ENCODE measurements at regions not wholly inside any gene's neighbourhood (a gene's known extent, or its start where the extent isn't known, plus 50 kb on each side); places are given as distances from the start of the nearest gene placed in this dataset.

- TF ChIP-seq POLR2A (IDR thresholded peaks at IDR 0.05) (no peak), CTCF (IDR thresholded peaks at IDR 0.05) (no peak)
These were observed 639.8 kb upstream of the RBFOX1 start for GRCh38 chr16:6692874-6693273.

All from vagina (tissue), 2 donors.